ENCODE measurements at regions not wholly inside any gene's neighbourhood (a gene's known extent, or its start where the extent isn't known, plus 50 kb on each side); places are given as distances from the start of the nearest gene placed in this dataset.

DNA sequence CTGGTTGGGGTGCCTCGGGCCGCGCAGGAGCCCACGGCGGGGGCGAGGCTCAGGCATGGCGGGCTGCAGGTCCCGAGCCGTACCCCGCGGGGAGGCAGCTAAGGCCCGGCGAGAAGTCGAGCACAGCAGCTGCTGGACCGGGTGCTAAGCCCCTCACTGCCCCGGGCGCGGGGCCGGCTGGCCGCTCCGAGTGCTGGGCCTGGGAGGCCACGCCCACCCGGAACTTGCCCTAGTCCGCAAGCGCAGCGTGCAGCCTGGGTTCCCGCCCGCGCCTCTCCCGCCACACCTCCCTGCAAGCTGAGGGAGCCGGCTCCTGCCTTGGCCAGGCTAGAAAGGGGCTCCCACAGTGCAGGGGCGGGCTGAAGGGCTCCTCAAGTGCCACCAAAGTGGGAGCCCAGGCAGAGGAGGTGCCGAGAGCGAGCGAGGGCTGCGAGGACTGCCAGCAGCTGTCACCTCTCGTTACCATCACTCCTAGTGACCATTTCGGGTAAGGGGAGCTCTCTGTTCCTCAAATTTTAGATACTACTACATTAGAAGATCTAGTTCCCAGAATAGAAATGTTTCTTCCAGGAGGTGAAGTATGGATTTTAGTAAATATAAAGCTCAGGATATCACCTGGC is 417.0 kb upstream of the AGTR1 start:
- Histone ChIP-seq H3K9me3 (ENCODE audit: control insufficient read depth in 5 of 5, low read length in 5 of 5) (peaks cover 0 to 3% (median 0%) of the 10 kb centered on the region in 5 donors), H3K36me3 (ENCODE audit: control insufficient read depth in 5 of 5, insufficient read depth in 5 of 5, low read length in 5 of 5) (no peaks in the 10 kb centered on the region), H3K27me3 (ENCODE audit: control insufficient read depth in 5 of 5, insufficient read depth in 4 of 5, low read length in 5 of 5) (no peaks in the 10 kb centered on the region), H3K27ac (ENCODE audit: low read depth, low read length) (no peak overlapping the region), H3K4me3 (ENCODE audit: low read depth in 1 of 5, low read length in 5 of 5) (no peak overlapping the region), H3K4me1 (ENCODE audit: control insufficient read depth in 5 of 5, insufficient read depth in 5 of 5, low read length in 5 of 5) (peaks cover 0 to 3% (median 0%) of the 10 kb centered on the region in 5 donors), H3K9ac (ENCODE audit: low read length in 5 of 5) (no peak overlapping the region)

GRCh38 chr3:148289159-148289558 is 408.5 kb upstream of the AGTR1 start:
- no peak overlapping the region for H3K9ac ChIP-seq (ENCODE audit: low read length in 5 of 5)
- H3K27ac ChIP-seq (ENCODE audit: low read depth, low read length): no peak overlapping the region
- H3K4me1 ChIP-seq (ENCODE audit: control insufficient read depth in 5 of 5, insufficient read depth in 5 of 5, low read length in 5 of 5): no peaks in the 10 kb centered on the region
- peaks cover 0 to 4% (median 0%) of the 10 kb centered on the region in 5 donors for H3K9me3 ChIP-seq (ENCODE audit: control insufficient read depth in 5 of 5, low read length in 5 of 5)
- H3K36me3 ChIP-seq (ENCODE audit: control insufficient read depth in 5 of 5, insufficient read depth in 5 of 5, low read length in 5 of 5): no peaks in the 10 kb centered on the region
- no peak overlapping the region for H3K4me3 ChIP-seq (ENCODE audit: low read depth in 1 of 5, low read length in 5 of 5)
- H3K27me3 ChIP-seq (ENCODE audit: control insufficient read depth in 5 of 5, insufficient read depth in 4 of 5, low read length in 5 of 5): no peaks in the 10 kb centered on the region

DNA sequence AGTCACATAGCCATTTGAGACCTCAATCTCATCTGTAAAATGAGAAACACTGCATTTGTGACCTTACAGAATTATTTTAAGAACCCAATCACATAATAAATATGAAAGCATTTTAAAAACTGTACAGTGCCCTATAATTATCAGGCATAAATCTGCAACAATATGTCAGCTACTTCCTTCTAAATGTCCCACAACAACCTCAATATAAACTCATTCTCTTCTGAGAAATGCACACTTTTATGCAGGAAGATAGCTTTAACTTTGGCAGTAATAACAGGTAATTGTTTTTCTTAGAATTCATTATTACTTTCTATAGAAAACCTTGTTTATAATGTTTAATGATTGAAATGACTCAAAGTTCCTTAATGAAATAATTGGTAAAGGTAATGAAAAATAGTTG is 400.7 kb upstream of the AGTR1 start:
- H3K9me3 ChIP-seq (ENCODE audit: control insufficient read depth in 5 of 5, low read length in 5 of 5): no peaks in the 10 kb centered on the region
- no peak overlapping the region for H3K9ac ChIP-seq (ENCODE audit: low read length in 5 of 5)
- no peak overlapping the region for H3K4me3 ChIP-seq (ENCODE audit: low read depth in 1 of 5, low read length in 5 of 5)
- no peaks in the 10 kb centered on the region for H3K36me3 ChIP-seq (ENCODE audit: control insufficient read depth in 5 of 5, insufficient read depth in 5 of 5, low read length in 5 of 5)
- H3K27me3 ChIP-seq (ENCODE audit: control insufficient read depth in 5 of 5, insufficient read depth in 4 of 5, low read length in 5 of 5): no peaks in the 10 kb centered on the region
- H3K4me1 ChIP-seq (ENCODE audit: control insufficient read depth in 5 of 5, insufficient read depth in 5 of 5, low read length in 5 of 5): no peaks in the 10 kb centered on the region
- no peak overlapping the region for H3K27ac ChIP-seq (ENCODE audit: low read depth, low read length)

GRCh38 chr3:148307443-148307843 is 390.3 kb upstream of the AGTR1 start:
- Histone ChIP-seq H3K27ac (ENCODE audit: low read depth, low read length) (no peak overlapping the region), H3K9ac (ENCODE audit: low read length in 5 of 5) (no peak overlapping the region), H3K4me1 (ENCODE audit: control insufficient read depth in 5 of 5, insufficient read depth in 5 of 5, low read length in 5 of 5) (no peaks in the 10 kb centered on the region), H3K9me3 (ENCODE audit: control insufficient read depth in 5 of 5, low read length in 5 of 5) (no peaks in the 10 kb centered on the region), H3K4me3 (ENCODE audit: low read depth in 1 of 5, low read length in 5 of 5) (no peak overlapping the region), H3K36me3 (ENCODE audit: control insufficient read depth in 5 of 5, insufficient read depth in 5 of 5, low read length in 5 of 5) (no peaks in the 10 kb centered on the region), H3K27me3 (ENCODE audit: control insufficient read depth in 5 of 5, insufficient read depth in 4 of 5, low read length in 5 of 5) (no peaks in the 10 kb centered on the region)

DNA sequence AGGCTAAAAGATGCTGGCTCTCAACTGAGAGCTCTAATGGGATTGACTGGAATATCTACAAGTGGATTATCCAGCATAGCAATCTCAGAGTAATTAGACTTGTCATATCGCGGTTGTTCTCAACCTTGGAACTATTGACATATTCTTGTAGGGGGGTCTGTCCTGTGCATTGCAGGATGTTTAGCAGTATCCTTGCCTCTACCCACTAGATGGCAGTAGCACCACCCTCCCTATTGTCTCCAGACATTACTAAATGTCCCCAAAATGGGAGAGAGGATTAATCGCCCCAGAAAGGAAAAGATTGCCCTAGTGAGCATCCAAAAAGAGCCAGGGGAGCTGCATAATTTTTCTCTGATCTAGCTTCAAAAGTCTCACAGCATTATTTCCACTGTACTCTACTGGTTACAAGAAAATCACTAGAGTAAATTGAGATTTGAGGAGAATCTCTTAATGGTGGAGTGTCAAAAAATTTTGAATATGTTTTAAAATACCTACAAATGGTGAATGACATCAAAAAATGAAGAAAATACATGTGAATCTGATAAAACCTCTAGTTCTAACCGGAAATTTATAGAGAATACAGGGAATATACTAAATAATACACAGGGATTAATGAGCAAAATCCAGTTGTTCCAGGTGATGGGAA is 388.2 kb upstream of the AGTR1 start:
- Histone ChIP-seq H3K4me1 (ENCODE audit: control insufficient read depth in 5 of 5, insufficient read depth in 5 of 5, low read length in 5 of 5) (no peaks in the 10 kb centered on the region), H3K9ac (ENCODE audit: low read length in 5 of 5) (no peak overlapping the region), H3K4me3 (ENCODE audit: low read depth in 1 of 5, low read length in 5 of 5) (no peak overlapping the region), H3K27me3 (ENCODE audit: control insufficient read depth in 5 of 5, insufficient read depth in 4 of 5, low read length in 5 of 5) (no peaks in the 10 kb centered on the region), H3K9me3 (ENCODE audit: control insufficient read depth in 5 of 5, low read length in 5 of 5) (no peaks in the 10 kb centered on the region), H3K36me3 (ENCODE audit: control insufficient read depth in 5 of 5, insufficient read depth in 5 of 5, low read length in 5 of 5) (no peaks in the 10 kb centered on the region), H3K27ac (ENCODE audit: low read depth, low read length) (no peak overlapping the region)

- Histone ChIP-seq H3K4me1 (ENCODE audit: control insufficient read depth in 5 of 5, insufficient read depth in 5 of 5, low read length in 5 of 5) (peaks cover 0 to 5% (median 0%) of the 10 kb centered on the region in 5 donors), H3K4me3 (ENCODE audit: low read depth in 1 of 5, low read length in 5 of 5) (no peak overlapping the region), H3K27me3 (ENCODE audit: control insufficient read depth in 5 of 5, insufficient read depth in 4 of 5, low read length in 5 of 5) (no peaks in the 10 kb centered on the region)
Measured at GRCh38 chr3:148315756-148316155, 381.9 kb upstream of the AGTR1 start.

GRCh38 chr3:148318240-148318639 is 379.5 kb upstream of the AGTR1 start:
- no peaks in the 10 kb centered on the region for H3K36me3 ChIP-seq (ENCODE audit: control insufficient read depth in 5 of 5, insufficient read depth in 5 of 5, low read length in 5 of 5)
- peaks cover 0 to 2% (median 0%) of the 10 kb centered on the region in 5 donors for H3K9me3 ChIP-seq (ENCODE audit: control insufficient read depth in 5 of 5, low read length in 5 of 5)
- no peak overlapping the region for H3K4me3 ChIP-seq (ENCODE audit: low read depth in 1 of 5, low read length in 5 of 5)
- no peak overlapping the region for H3K27ac ChIP-seq (ENCODE audit: low read depth, low read length)
- no peak overlapping the region for H3K9ac ChIP-seq (ENCODE audit: low read length in 5 of 5)
- no peaks in the 10 kb centered on the region for H3K27me3 ChIP-seq (ENCODE audit: control insufficient read depth in 5 of 5, insufficient read depth in 4 of 5, low read length in 5 of 5)
- H3K4me1 ChIP-seq (ENCODE audit: control insufficient read depth in 5 of 5, insufficient read depth in 5 of 5, low read length in 5 of 5): peaks cover 0 to 5% (median 0%) of the 10 kb centered on the region in 5 donors

More at GRCh38 chr3:148315756-148316155, 381.9 kb upstream of the AGTR1 start:
- peaks cover 0 to 2% (median 0%) of the 10 kb centered on the region in 5 donors for H3K9me3 ChIP-seq (ENCODE audit: control insufficient read depth in 5 of 5, low read length in 5 of 5)
- H3K36me3 ChIP-seq (ENCODE audit: control insufficient read depth in 5 of 5, insufficient read depth in 5 of 5, low read length in 5 of 5): no peaks in the 10 kb centered on the region
- no peak overlapping the region for H3K27ac ChIP-seq (ENCODE audit: low read depth, low read length)
- H3K9ac ChIP-seq (ENCODE audit: low read length in 5 of 5): no peak overlapping the region

- Histone ChIP-seq H3K27me3 (ENCODE audit: control insufficient read depth in 5 of 5, insufficient read depth in 4 of 5, low read length in 5 of 5) (no peaks in the 10 kb centered on the region), H3K36me3 (ENCODE audit: control insufficient read depth in 5 of 5, insufficient read depth in 5 of 5, low read length in 5 of 5) (no peaks in the 10 kb centered on the region), H3K4me3 (ENCODE audit: low read depth in 1 of 5, low read length in 5 of 5) (no peak overlapping the region), H3K27ac (ENCODE audit: low read depth, low read length) (no peak overlapping the region), H3K9me3 (ENCODE audit: control insufficient read depth in 5 of 5, low read length in 5 of 5) (peaks cover 0 to 2% (median 0%) of the 10 kb centered on the region in 5 donors), H3K4me1 (ENCODE audit: control insufficient read depth in 5 of 5, insufficient read depth in 5 of 5, low read length in 5 of 5) (peaks cover 0 to 5% (median 0%) of the 10 kb centered on the region in 5 donors), H3K9ac (ENCODE audit: low read length in 5 of 5) (no peak overlapping the region)
Measured at GRCh38 chr3:148319161-148319915, 378.4 kb upstream of the AGTR1 start.

GRCh38 chr3:148319960-148320359 is 377.7 kb upstream of the AGTR1 start:
- Histone ChIP-seq H3K9me3 (ENCODE audit: control insufficient read depth in 5 of 5, low read length in 5 of 5) (peaks cover 0 to 2% (median 0%) of the 10 kb centered on the region in 5 donors), H3K9ac (ENCODE audit: low read length in 5 of 5) (no peak overlapping the region), H3K36me3 (ENCODE audit: control insufficient read depth in 5 of 5, insufficient read depth in 5 of 5, low read length in 5 of 5) (no peaks in the 10 kb centered on the region), H3K4me3 (ENCODE audit: low read depth in 1 of 5, low read length in 5 of 5) (no peak overlapping the region), H3K4me1 (ENCODE audit: control insufficient read depth in 5 of 5, insufficient read depth in 5 of 5, low read length in 5 of 5) (peaks cover 0 to 5% (median 0%) of the 10 kb centered on the region in 5 donors), H3K27me3 (ENCODE audit: control insufficient read depth in 5 of 5, insufficient read depth in 4 of 5, low read length in 5 of 5) (no peaks in the 10 kb centered on the region), H3K27ac (ENCODE audit: low read depth, low read length) (no peak overlapping the region)
